ENCODE measurements at regions not wholly inside any gene's neighbourhood (a gene's known extent, or its start where the extent isn't known, plus 50 kb on each side); places are given as distances from the start of the nearest gene placed in this dataset.

GRCh38 chr12:88953029-88953586, 372.8 kb upstream of the KITLG start:
- TF ChIP-seq CTCF (IDR thresholded peaks at IDR 0.05; ENCODE audit: low read depth, low read length, poor library complexity, severe bottlenecking) (no peak), EZH2phosphoT487 (IDR thresholded peaks at IDR 0.05; ENCODE audit: borderline replicate concordance, low read length) (no peak)

Data from DOHH2 (cell line).